GM13977 (cell line): ENCODE measurements at regions not wholly inside any gene's neighbourhood (a gene's known extent, or its start where the extent isn't known, plus 50 kb on each side); places are given as distances from the start of the nearest gene placed in this dataset.

Experiments
- DNase-seq: peaks from one replicate; pipeline ENCODE4 v3.0.0; 2012; ENCODE audit warnings: low spot score
- in situ Hi-C: fragments of 300-500 bp; cut with MboI; formaldehyde crosslinking; loops from one replicate; pipeline ENCODE4 v1.12.0; 2022; ENCODE audit warnings: low sequenced_read_pairs, low pct_unique_long_range_greater_than_20kb, mixed read lengths, inconsistent platforms; ENCODE audit not compliant: unreplicated experiment
- TF ChIP-seq, protein P1 (sequence below): IDR thresholded peaks from 2 replicates; pipeline ENCODE4 v1.5.1; 2012; ENCODE audit warnings: mild to moderate bottlenecking, control low read depth; ENCODE audit not compliant: insufficient read depth; ENCODE audit errors: extremely low read depth, missing control alignments

DNA sequence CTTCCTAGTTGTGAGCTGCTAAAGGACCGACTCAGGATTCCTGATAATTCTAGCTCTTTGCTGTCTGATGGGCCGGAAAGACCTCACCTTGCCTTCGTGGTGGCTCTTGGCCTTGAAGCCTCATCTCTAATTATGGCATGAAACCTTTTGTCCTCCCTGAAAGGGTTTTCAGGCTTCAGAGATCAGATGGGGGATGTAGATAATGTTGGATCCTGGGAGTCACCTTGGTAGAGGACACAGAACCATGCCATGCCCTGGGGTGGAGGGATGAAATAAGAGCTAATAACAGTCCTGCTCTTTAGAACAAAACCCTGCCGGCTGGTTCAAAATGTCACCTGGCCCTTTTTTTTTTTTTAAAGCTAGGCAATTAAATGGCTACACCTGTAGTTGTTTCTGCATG lies 50.8 kb upstream of the SYN2 start:
- in situ Hi-C loops, result no loop called here
- TF ChIP-seq, protein P1, sequence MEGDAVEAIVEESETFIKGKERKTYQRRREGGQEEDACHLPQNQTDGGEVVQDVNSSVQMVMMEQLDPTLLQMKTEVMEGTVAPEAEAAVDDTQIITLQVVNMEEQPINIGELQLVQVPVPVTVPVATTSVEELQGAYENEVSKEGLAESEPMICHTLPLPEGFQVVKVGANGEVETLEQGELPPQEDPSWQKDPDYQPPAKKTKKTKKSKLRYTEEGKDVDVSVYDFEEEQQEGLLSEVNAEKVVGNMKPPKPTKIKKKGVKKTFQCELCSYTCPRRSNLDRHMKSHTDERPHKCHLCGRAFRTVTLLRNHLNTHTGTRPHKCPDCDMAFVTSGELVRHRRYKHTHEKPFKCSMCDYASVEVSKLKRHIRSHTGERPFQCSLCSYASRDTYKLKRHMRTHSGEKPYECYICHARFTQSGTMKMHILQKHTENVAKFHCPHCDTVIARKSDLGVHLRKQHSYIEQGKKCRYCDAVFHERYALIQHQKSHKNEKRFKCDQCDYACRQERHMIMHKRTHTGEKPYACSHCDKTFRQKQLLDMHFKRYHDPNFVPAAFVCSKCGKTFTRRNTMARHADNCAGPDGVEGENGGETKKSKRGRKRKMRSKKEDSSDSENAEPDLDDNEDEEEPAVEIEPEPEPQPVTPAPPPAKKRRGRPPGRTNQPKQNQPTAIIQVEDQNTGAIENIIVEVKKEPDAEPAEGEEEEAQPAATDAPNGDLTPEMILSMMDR, result no peak
- DNase-seq, result no peak

DNA sequence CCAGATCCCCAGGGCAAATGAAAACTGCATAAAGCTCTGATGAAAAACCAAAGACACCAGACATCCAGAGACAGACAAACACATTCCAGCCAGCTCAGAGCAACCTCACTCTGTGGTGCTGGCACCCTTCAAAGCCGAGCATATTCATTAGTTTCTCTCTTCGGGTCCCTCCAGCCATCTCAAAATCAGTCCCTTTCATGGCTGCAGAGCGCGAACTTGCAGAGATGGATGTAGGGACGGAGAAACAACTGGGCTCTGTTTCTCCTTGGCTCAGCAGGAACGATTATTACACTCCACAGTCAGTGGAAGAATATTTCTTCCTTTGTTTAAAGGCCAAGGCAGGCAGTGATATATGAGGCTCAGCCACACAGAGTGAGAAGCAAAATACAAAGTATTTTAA lies 50.4 kb upstream of the SYN2 start:
- in situ Hi-C loops, result no loop called here
- no peak for DNase-seq
- TF ChIP-seq, protein P1, result no peak

DNA sequence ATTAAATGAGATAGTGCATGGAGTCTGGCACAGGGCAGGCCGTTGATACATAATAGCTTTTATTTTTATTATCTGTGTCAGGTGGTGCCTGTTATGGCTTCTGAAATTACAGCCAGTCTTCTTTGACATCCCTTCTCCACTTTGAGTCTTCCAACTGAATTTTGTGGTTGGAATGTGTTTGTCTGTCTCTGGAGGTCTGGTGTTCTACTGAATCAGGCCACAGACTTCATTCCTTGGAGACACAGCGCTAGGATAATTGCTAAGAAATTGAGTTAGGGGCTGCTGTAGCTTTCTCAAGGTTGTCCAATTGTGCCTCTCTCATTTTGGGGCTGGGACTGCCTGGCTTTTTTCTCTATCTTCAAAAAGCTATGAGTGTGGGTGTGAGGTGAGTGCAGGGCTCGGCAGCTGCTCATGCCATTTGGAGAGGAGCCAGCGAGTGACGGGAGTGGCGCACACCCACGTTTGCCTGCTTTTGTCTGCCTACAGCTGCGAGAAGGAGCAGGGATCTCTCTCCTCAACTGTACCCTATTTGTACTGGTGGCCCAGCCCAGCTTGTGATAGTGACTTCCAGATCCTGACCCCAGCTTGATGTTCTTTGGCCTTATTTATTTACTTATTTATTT lies 49.8 kb upstream of the SYN2 start:
- DNase-seq, result no peak
- in situ Hi-C loops, result no loop called here
- TF ChIP-seq, protein P1, result no peak
